Bronchial epithelial cell (primary cell): ENCODE measurements at regions not wholly inside any gene's neighbourhood (a gene's known extent, or its start where the extent isn't known, plus 50 kb on each side); places are given as distances from the start of the nearest gene placed in this dataset.

Experiments
- DNase-seq: peaks from one replicate; pipeline ENCODE4 v3.0.0-alpha.2; 2010; ENCODE audit warnings: low read depth
- FAIRE-seq: peaks from 2 replicates; lab custom pipeline; 2011; peaks lifted over from hg19 to GRCh38; lab: Jason Lieb, UNC
- H3K27me3 ChIP-seq: 2 replicates; pipeline ENCODE4 v1.5.1; 2011; ENCODE audit warnings: low read length; ENCODE audit not compliant: control insufficient read depth, insufficient read depth
- H3K36me3 ChIP-seq: 2 replicates; pipeline ENCODE4 v1.5.1; 2011; ENCODE audit warnings: low read length; ENCODE audit not compliant: control insufficient read depth, insufficient read depth
- H3K4me3 ChIP-seq: 2 replicates; pipeline ENCODE4 v1.5.1; 2011; ENCODE audit warnings: mild to moderate bottlenecking, low read depth, low read length, control low read depth
- CTCF ChIP-seq: IDR thresholded peaks from 2 replicates; pipeline ENCODE4 v1.5.1; 2011; ENCODE audit warnings: mild to moderate bottlenecking, moderate library complexity, low read length, control low read depth, inconsistent platforms; ENCODE audit not compliant: insufficient read depth, severe bottlenecking

GRCh38 chr2:221063568-221063967, 508.5 kb downstream of the EPHA4 start:
- FAIRE-seq = no peak
- H3K36me3 ChIP-seq = no peaks in the 10 kb centered on the region
- no peak overlapping the region for H3K4me3 ChIP-seq
- TF ChIP-seq CTCF = no peak
- H3K27me3 ChIP-seq = no peaks in the 10 kb centered on the region
- DNase-seq = no peak

- FAIRE-seq (no peak), DNase-seq (peak; percentile 27)
- Histone ChIP-seq H3K36me3 (no peaks in the 10 kb centered on the region), H3K27me3 (no peaks in the 10 kb centered on the region), H3K4me3 (no peak overlapping the region)
- no peak for TF ChIP-seq CTCF
Measured at GRCh38 chr2:221064058-221064854, 507.8 kb downstream of the EPHA4 start.

GRCh38 chr2:221064880-221065279, 507.2 kb downstream of the EPHA4 start:
- FAIRE-seq = no peak
- TF ChIP-seq CTCF = no peak
- H3K4me3 ChIP-seq = no peak overlapping the region

GRCh38 chr2:221068123-221068522, 504.0 kb downstream of the EPHA4 start:
- FAIRE-seq (no peak), DNase-seq (no peak)
- TF ChIP-seq CTCF = no peak
- H3K36me3 ChIP-seq = no peaks in the 10 kb centered on the region
- no peaks in the 10 kb centered on the region for H3K27me3 ChIP-seq
- H3K4me3 ChIP-seq = no peak overlapping the region

More at GRCh38 chr2:221064880-221065279, 507.2 kb downstream of the EPHA4 start:
- no peak for DNase-seq
- Histone ChIP-seq H3K27me3 (no peaks in the 10 kb centered on the region), H3K36me3 (no peaks in the 10 kb centered on the region)

GRCh38 chr2:221070106-221070505, 502.0 kb downstream of the EPHA4 start:
- DNase-seq (peak; percentile 62), FAIRE-seq (no peak)
- H3K36me3 ChIP-seq = no peaks in the 10 kb centered on the region
- TF ChIP-seq CTCF = no peak
- H3K4me3 ChIP-seq = no peak overlapping the region
- no peaks in the 10 kb centered on the region for H3K27me3 ChIP-seq
